Osteoblast (primary cell): ENCODE measurements at regions not wholly inside any gene's neighbourhood (a gene's known extent, or its start where the extent isn't known, plus 50 kb on each side); places are given as distances from the start of the nearest gene placed in this dataset.

Experiments used
- DNase-seq: peaks from one replicate; pipeline ENCODE4 v3.0.0; 2011; ENCODE audit warnings: low spot score, mixed read lengths; ENCODE audit not compliant: insufficient read length; ENCODE audit errors: missing footprints
- H2AFZ ChIP-seq: 2 replicates; pipeline ENCODE4 v1.6.0; 2011; ENCODE audit warnings: mild to moderate bottlenecking, low read length
- H3K27ac ChIP-seq: 2 replicates; pipeline ENCODE4 v1.5.1; 2011; ENCODE audit warnings: mild to moderate bottlenecking, low read depth, low read length, moderate library complexity
- H3K27me3 ChIP-seq: 2 replicates; pipeline ENCODE4 v1.6.0; 2012; ENCODE audit warnings: mild to moderate bottlenecking, control low read depth, inconsistent platforms, low read length, moderate library complexity; ENCODE audit not compliant: insufficient read depth
- H3K36me3 ChIP-seq: 2 replicates; pipeline ENCODE4 v1.5.1; 2011; ENCODE audit warnings: mild to moderate bottlenecking, low read length, control low read depth, moderate library complexity; ENCODE audit not compliant: insufficient read depth
- H3K4me1 ChIP-seq: 2 replicates; pipeline ENCODE4 v1.5.1; 2011; ENCODE audit warnings: mild to moderate bottlenecking, low read length, control low read depth, moderate library complexity; ENCODE audit not compliant: insufficient read depth
- H3K4me2 ChIP-seq: 2 replicates; pipeline ENCODE4 v1.6.0; 2011; ENCODE audit warnings: mild to moderate bottlenecking, low read length; ENCODE audit not compliant: insufficient read depth
- H3K4me3 ChIP-seq: fragments of 200-600 bp; sonication (generic); 3 replicates; pipeline ENCODE4 v1.5.1; 2012; ENCODE audit warnings: mild to moderate bottlenecking, low read length, inconsistent platforms; ENCODE audit not compliant: insufficient read depth
- H3K79me2 ChIP-seq: 2 replicates; pipeline ENCODE4 v1.6.0; 2012; ENCODE audit warnings: mild to moderate bottlenecking, low read length, control low read depth, inconsistent platforms; ENCODE audit not compliant: insufficient read depth
- H3K9me3 ChIP-seq: 2 replicates; pipeline ENCODE4 v1.5.1; 2011; ENCODE audit warnings: low read depth, low read length, control low read depth
- H4K20me1 ChIP-seq: 2 replicates; pipeline ENCODE4 v1.6.0; 2012; ENCODE audit warnings: mild to moderate bottlenecking, low read length, control low read depth; ENCODE audit not compliant: insufficient read depth
- TF ChIP-seq, protein P1 (sequence below): IDR thresholded peaks from 2 replicates; pipeline ENCODE4 v1.5.1; 2011; ENCODE audit warnings: mild to moderate bottlenecking, low read depth, low read length, moderate library complexity; ENCODE audit errors: extremely low read depth

DNA sequence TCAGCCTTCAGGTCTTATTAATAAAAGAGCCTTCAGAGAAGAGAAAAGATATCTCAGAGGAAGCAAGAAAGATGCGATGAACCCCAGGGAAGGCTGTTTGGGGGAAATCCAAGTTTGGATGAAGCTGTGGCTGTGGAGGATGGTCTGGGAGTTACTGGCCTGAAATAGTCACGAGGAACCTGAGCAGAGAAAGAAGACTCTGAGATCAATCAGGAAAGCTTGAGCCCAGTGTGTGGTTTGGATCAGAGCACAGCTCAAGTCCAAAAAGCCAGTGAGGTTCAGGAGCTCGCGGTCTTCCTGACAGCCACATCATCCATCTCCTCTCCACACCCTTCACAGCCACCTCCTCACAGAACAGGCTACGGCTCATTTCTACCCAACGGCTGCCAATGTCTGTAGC lies 87.4 kb upstream of the SERPINE2 start:
- H2AFZ ChIP-seq, result peak overlapping the region; percentile 63
- no peaks in the 10 kb centered on the region for H3K27me3 ChIP-seq
- no peaks in the 10 kb centered on the region for H3K79me2 ChIP-seq
- no peaks in the 10 kb centered on the region for H3K36me3 ChIP-seq
- TF ChIP-seq, protein P1, sequence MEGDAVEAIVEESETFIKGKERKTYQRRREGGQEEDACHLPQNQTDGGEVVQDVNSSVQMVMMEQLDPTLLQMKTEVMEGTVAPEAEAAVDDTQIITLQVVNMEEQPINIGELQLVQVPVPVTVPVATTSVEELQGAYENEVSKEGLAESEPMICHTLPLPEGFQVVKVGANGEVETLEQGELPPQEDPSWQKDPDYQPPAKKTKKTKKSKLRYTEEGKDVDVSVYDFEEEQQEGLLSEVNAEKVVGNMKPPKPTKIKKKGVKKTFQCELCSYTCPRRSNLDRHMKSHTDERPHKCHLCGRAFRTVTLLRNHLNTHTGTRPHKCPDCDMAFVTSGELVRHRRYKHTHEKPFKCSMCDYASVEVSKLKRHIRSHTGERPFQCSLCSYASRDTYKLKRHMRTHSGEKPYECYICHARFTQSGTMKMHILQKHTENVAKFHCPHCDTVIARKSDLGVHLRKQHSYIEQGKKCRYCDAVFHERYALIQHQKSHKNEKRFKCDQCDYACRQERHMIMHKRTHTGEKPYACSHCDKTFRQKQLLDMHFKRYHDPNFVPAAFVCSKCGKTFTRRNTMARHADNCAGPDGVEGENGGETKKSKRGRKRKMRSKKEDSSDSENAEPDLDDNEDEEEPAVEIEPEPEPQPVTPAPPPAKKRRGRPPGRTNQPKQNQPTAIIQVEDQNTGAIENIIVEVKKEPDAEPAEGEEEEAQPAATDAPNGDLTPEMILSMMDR, result no peak
- no peaks in the 10 kb centered on the region for H4K20me1 ChIP-seq
- no peak overlapping the region for H3K27ac ChIP-seq
- no peaks in the 10 kb centered on the region for H3K9me3 ChIP-seq
- no peak overlapping the region for H3K4me3 ChIP-seq
- H3K4me1 ChIP-seq, result peaks cover 9% of the 10 kb centered on the region
- H3K4me2 ChIP-seq, result no peak overlapping the region
- peak; percentile 64 for DNase-seq

DNA sequence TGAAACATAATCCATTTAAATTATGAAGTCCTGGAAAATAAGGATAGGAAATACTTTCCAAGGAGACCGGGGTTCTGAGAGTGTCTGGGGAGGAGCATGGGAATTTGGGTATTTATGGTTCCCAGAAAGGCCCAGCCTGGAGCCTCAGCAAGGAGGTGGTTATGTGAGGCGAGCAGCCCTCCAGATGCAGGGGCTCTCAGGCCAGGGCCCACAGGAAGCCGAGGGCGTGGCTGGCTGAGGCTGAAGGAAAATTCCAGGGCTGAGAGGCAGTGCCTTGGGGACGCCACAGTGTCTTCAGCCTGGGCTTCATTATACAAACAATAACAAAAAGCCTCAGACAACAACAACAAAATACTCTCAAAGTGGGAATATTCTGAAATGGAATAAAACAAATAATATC lies 86.9 kb upstream of the SERPINE2 start:
- no peak overlapping the region for H3K4me3 ChIP-seq
- no peak for DNase-seq
- TF ChIP-seq, protein P1, result no peak
- H3K36me3 ChIP-seq, result no peaks in the 10 kb centered on the region
- no peak overlapping the region for H3K4me2 ChIP-seq
- no peaks in the 10 kb centered on the region for H3K27me3 ChIP-seq
- no peaks in the 10 kb centered on the region for H3K9me3 ChIP-seq
- peak overlapping the region; percentile 63 for H2AFZ ChIP-seq
- peaks cover 9% of the 10 kb centered on the region for H3K4me1 ChIP-seq
- no peaks in the 10 kb centered on the region for H3K79me2 ChIP-seq
- H4K20me1 ChIP-seq, result no peaks in the 10 kb centered on the region
- no peak overlapping the region for H3K27ac ChIP-seq

DNA sequence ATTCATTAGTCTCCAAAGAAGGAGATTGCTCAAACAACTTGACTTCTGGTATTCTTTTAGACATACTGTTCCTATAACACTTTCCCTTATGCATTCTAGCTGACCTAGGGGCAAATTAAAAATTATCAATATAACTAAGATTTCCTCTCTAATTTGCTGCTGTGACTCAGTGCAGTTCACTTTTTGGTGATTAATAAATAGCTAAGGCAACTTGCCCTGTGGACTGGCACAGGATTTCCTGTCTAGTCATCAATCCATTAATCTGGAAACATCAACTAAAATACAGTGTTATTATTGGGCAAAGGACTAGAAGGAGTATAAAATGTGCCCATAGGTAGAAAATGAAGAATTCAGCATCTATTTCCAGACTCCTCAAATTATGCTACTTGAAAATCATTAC lies 83.5 kb upstream of the SERPINE2 start:
- no peak overlapping the region for H3K4me3 ChIP-seq
- no peak for DNase-seq
- H3K4me1 ChIP-seq, result no peaks in the 10 kb centered on the region
- no peak overlapping the region for H3K27ac ChIP-seq
- no peak overlapping the region for H3K4me2 ChIP-seq
- no peaks in the 10 kb centered on the region for H3K9me3 ChIP-seq
- TF ChIP-seq, protein P1, result no peak
- H2AFZ ChIP-seq, result no peak overlapping the region
- H4K20me1 ChIP-seq, result no peaks in the 10 kb centered on the region
- no peaks in the 10 kb centered on the region for H3K36me3 ChIP-seq
- no peaks in the 10 kb centered on the region for H3K27me3 ChIP-seq
- no peaks in the 10 kb centered on the region for H3K79me2 ChIP-seq

DNA sequence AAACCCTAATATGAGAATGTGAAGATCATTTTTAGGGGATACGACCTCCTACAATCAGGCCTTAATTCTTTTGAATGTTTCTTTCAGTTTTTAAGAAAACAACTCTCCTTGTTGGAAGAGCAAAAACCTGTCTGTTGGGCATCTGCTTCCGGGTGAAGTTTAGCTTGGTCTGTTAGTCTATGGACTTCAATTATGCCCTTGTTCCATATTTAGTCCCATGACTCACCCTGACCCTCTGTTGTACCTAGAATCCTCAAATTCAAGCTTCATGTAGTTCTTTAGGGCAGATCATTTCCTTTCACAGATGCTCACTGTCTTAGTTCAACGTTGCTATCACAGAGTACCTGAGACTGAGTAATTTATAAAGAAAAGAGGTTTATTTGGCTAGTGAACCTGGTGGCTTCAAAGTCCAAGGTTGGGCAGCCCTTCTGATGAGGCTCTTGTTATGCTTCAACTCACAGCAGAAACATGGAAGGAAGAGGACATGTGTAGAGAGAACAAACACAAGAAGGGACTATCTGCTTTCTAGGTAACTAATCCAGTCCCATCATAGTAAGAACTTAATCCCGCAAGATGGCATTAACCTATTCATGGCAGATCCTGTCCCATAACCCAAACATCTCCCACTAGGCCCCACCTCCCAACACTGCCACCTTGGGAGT lies 82.5 kb upstream of the SERPINE2 start:
- H3K4me1 ChIP-seq, result no peaks in the 10 kb centered on the region
- H3K27me3 ChIP-seq, result no peaks in the 10 kb centered on the region
- no peaks in the 10 kb centered on the region for H3K36me3 ChIP-seq
- H3K27ac ChIP-seq, result no peak overlapping the region
- H3K4me2 ChIP-seq, result no peak overlapping the region
- peak overlapping the region; percentile 73 for H2AFZ ChIP-seq
- no peak for DNase-seq
- no peaks in the 10 kb centered on the region for H3K9me3 ChIP-seq
- H3K79me2 ChIP-seq, result no peaks in the 10 kb centered on the region
- H3K4me3 ChIP-seq, result no peak overlapping the region
- no peaks in the 10 kb centered on the region for H4K20me1 ChIP-seq
- TF ChIP-seq, protein P1, result no peak
